BLaER1 (cell line): ENCODE measurements at regions not wholly inside any gene's neighbourhood (a gene's known extent, or its start where the extent isn't known, plus 50 kb on each side); places are given as distances from the start of the nearest gene placed in this dataset.
"Not testable (repeated sequence)": the region's sequence is repeated elsewhere in the genome, so short reads cannot be mapped to it uniquely, and the experiment has no call there.

Experiments
- H3K27ac ChIP-seq: shearing (Covaris generic); formaldehyde crosslinking; 2 replicates; pipeline ENCODE4 v1.8.1; 2022
- H3K27me3 ChIP-seq: shearing (Covaris generic); formaldehyde crosslinking; 2 replicates; pipeline ENCODE4 v1.8.1; 2022
- H3K36me3 ChIP-seq: shearing (Covaris generic); formaldehyde crosslinking; 2 replicates; pipeline ENCODE4 v1.8.1; 2022
- H3K4me1 ChIP-seq: shearing (Covaris generic); formaldehyde crosslinking; 2 replicates; pipeline ENCODE4 v1.8.1; 2022
- H3K4me2 ChIP-seq: shearing (Covaris generic); formaldehyde crosslinking; 2 replicates; pipeline ENCODE4 v1.8.1; 2022
- H3K4me3 ChIP-seq: shearing (Covaris generic); formaldehyde crosslinking; 2 replicates; pipeline ENCODE4 v1.8.1; 2022
- H3K9ac ChIP-seq: shearing (Covaris generic); formaldehyde crosslinking; 2 replicates; pipeline ENCODE4 v1.8.1; 2022
- H3K9me3 ChIP-seq: shearing (Covaris generic); formaldehyde crosslinking; 2 replicates; pipeline ENCODE4 v1.8.1; 2022
- H4K20me1 ChIP-seq: shearing (Covaris generic); formaldehyde crosslinking; 2 replicates; pipeline ENCODE4 v1.8.1; 2022
- Cebpa-rat ChIP-seq: shearing (Covaris generic); IDR thresholded peaks from 2 replicates; pipeline ENCODE4 v1.8.1; 2022

DNA sequence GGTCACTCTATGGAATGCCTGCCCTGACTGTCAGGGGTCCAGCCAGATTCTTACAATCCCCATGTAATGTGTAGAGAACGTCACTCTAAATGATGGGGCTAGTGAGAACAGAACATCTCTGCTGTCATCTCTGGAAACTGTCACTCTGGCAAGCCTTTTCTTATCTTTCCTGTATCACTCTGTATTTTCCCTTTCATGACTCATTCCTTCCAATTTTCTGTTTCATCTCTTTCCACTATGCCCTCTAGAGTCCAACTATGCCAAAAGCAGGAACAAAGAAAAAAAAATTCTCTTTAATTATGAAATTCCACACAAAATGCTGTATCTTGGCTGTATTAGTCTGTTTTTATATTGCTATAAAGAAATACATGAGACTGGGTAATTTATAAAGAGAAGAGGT is 608.8 kb downstream of the ADCYAP1 start:
- TF ChIP-seq Cebpa-rat = no peak
- no peak overlapping the region for H3K27ac ChIP-seq

DNA sequence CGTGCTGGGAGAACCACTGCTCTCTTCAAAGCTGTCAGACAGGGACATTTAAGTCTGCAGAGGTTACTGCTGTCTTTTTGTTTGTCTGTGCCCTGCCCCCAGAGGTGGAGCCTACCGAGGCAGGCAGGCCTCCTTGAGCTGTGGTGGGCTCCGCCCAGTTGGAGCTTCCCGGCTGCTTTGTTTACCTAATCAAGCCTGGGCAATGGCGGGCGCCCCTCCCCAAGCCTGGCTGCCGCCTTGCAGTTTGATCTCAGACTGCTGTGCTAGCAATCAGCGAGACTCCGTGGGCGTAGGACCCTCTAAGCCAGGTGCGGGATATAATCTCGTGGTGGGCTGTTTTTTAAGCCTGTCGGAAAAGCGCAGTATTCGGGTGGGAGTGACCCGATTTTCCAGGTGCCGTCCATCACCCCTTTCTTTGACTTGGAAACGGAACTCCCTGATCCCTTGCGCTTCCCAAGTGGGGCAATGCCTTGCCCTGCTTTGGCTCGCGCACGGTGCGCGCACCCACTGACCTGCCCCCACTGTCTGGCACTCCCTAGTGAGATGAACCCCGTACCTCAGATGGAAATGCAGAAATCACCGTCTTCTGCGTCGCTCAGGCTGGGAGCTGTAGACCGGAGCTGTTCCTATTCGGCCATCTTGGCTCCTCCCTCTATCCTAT is 617.0 kb downstream of the ADCYAP1 start:
- H3K9ac ChIP-seq, H4K20me1 ChIP-seq, H3K4me2 ChIP-seq, H3K4me3 ChIP-seq, H3K27me3 ChIP-seq, H3K4me1 ChIP-seq, H3K27ac ChIP-seq, H3K9me3 ChIP-seq, H3K36me3 ChIP-seq: not testable (repeated sequence)

More for the DNA sequence above, 608.8 kb downstream of the ADCYAP1 start:
- Histone ChIP-seq H3K4me1 (no peaks in the 10 kb centered on the region), H3K4me3 (no peak overlapping the region), H3K4me2 (no peak overlapping the region), H3K27me3 (no peaks in the 10 kb centered on the region), H3K36me3 (no peaks in the 10 kb centered on the region), H4K20me1 (no peaks in the 10 kb centered on the region), H3K9me3 (no peaks in the 10 kb centered on the region), H3K9ac (no peak overlapping the region)

DNA sequence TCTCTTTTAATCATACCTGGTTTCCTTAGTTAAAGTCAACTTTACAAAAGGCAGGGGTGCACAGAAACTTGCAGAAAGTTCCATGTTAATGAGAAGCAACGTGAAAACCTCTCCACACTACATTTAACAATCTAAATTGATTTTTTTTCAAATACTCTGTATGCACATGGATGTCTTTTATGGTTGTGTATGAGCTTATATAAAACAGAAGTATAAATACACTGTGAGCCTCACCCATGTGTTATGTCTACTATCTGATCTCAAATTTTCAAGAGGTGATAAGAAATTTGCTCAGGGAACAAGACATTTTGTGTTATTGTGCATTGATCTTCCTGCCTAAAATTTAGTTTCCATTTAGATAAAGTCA is 617.6 kb downstream of the ADCYAP1 start:
- no peaks in the 10 kb centered on the region for H3K27me3 ChIP-seq
- H3K4me1 ChIP-seq = no peaks in the 10 kb centered on the region
- no peak overlapping the region for H3K4me3 ChIP-seq
- H3K27ac ChIP-seq = no peak overlapping the region
- H3K4me2 ChIP-seq = no peak overlapping the region
- no peak for TF ChIP-seq Cebpa-rat
- no peaks in the 10 kb centered on the region for H3K9me3 ChIP-seq
- no peaks in the 10 kb centered on the region for H3K36me3 ChIP-seq
- no peak overlapping the region for H3K9ac ChIP-seq
- H4K20me1 ChIP-seq = no peaks in the 10 kb centered on the region

DNA sequence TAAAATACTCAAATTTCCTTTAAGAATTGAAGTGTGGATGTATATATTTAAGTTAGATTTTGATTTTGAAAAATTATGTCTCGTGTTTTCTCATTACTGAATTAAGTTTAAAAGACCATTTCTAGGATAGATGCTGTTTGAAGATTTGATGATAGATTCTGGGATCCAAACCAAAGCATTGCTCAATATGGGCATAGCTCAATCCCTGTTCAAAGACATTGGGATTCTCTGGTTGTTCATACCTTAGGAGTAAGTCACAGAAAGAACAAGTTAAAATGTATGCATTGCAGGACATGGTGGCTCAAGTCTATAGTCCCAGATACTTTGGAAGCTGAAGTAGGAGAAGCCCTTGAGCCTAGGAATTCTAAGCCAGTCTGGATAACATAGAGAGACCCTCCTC is 622.3 kb downstream of the ADCYAP1 start:
- TF ChIP-seq Cebpa-rat = no peak
- H3K4me3 ChIP-seq = no peak overlapping the region

DNA sequence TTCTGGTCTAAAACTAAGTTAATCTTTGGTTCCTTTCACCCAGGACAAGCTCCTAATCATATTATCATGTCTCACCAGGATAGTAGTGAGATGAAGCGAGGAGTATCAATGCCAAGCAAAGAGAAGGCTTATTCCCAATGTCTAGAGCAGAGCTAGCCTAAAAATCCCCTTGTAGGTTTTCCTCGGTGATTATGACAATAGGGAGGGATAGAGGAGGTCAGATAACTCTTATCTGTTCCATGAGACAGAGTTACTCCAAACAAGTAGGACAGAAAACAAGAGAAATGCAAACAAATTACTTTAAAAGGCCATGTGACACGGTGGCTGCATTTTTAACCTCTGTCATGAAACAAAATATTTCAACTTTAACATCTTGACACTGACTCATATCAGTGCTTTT is 623.1 kb downstream of the ADCYAP1 start:
- Histone ChIP-seq H3K36me3 (no peaks in the 10 kb centered on the region), H3K4me2 (no peak overlapping the region), H3K27me3 (no peaks in the 10 kb centered on the region), H3K4me1 (no peaks in the 10 kb centered on the region), H3K9me3 (no peaks in the 10 kb centered on the region), H3K27ac (no peak overlapping the region), H4K20me1 (no peaks in the 10 kb centered on the region), H3K9ac (no peak overlapping the region), H3K4me3 (no peak overlapping the region)
- no peak for TF ChIP-seq Cebpa-rat

More for the DNA sequence above, 622.3 kb downstream of the ADCYAP1 start:
- Histone ChIP-seq H3K9me3 (no peaks in the 10 kb centered on the region), H3K4me1 (no peaks in the 10 kb centered on the region), H3K27me3 (no peaks in the 10 kb centered on the region), H3K36me3 (no peaks in the 10 kb centered on the region), H3K9ac (no peak overlapping the region), H3K4me2 (no peak overlapping the region), H4K20me1 (no peaks in the 10 kb centered on the region), H3K27ac (no peak overlapping the region)

DNA sequence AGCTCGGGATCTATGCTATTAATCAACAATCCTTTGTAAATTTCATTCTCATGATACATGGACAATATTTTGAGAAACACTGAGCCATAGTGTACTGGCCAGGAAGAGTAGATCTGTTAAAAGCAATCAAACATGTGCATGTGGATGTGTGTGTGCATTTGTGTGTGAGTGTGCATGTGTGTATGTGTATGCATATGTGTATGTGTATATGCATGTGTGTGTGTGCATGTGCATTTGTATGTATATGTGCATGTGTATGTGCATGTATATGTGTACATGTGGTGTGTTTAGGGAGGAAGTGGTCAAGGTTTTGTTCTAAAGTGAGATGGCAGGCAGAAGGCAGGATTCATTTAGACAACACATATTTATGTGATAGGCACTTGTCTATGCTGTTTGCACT is 623.8 kb downstream of the ADCYAP1 start:
- no peaks in the 10 kb centered on the region for H4K20me1 ChIP-seq
- TF ChIP-seq Cebpa-rat = no peak
- no peak overlapping the region for H3K4me2 ChIP-seq
- H3K4me1 ChIP-seq = no peaks in the 10 kb centered on the region
- H3K27ac ChIP-seq = no peak overlapping the region
- H3K9me3 ChIP-seq = no peaks in the 10 kb centered on the region
- no peak overlapping the region for H3K4me3 ChIP-seq
- no peaks in the 10 kb centered on the region for H3K27me3 ChIP-seq
- no peaks in the 10 kb centered on the region for H3K36me3 ChIP-seq
- no peak overlapping the region for H3K9ac ChIP-seq

DNA sequence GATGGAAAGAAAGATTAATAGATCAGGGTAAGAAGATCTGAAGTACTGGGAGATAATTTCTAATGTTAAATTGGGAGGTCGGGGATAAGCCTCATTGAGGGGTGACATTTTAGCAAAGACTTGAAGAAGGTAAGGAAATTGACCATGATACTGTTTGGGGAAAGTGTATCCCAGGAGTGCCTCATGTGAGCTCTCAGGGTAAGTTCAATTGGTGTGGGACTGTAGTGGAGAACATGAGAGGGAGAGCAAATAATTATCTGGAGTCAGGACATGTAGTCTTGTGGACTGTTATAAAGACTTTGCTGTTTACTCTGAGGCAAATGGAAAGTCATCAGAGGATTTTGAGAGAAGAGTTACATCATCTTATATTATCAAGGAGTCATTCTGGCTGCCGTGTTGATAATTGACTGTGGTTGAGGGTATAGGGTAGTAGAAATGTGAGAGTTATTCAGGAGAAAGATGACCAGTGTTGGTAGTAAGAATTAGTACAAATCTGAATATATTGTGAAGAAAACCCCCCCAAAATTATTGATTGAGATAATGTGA is 624.4 kb downstream of the ADCYAP1 start:
- Histone ChIP-seq H3K9me3 (no peaks in the 10 kb centered on the region), H3K9ac (no peak overlapping the region), H4K20me1 (no peaks in the 10 kb centered on the region), H3K4me1 (no peaks in the 10 kb centered on the region), H3K4me3 (no peak overlapping the region), H3K36me3 (no peaks in the 10 kb centered on the region), H3K27ac (no peak overlapping the region), H3K27me3 (no peaks in the 10 kb centered on the region), H3K4me2 (no peak overlapping the region)
- no peak for TF ChIP-seq Cebpa-rat

DNA sequence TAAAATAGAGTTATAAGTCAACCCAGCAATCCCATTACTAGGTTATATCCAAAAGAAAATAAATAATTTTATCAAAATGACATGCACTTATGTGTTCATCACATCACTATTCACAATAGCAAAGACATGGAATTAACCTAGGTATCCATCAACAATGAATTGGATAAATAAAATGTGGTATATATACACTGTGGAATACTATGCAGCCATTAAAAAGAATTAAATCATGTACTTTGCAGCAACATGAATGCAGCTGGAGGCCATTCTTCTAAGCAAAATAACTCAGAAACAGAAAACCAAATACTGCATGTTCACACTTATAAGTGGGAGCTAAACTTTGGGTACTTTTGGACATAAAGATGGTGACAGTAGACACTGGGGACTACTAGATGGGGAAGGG is 626.0 kb downstream of the ADCYAP1 start:
- TF ChIP-seq Cebpa-rat = no peak
- Histone ChIP-seq H4K20me1 (no peaks in the 10 kb centered on the region), H3K27ac (no peak overlapping the region), H3K27me3 (no peaks in the 10 kb centered on the region), H3K9ac (no peak overlapping the region), H3K4me1 (no peaks in the 10 kb centered on the region), H3K36me3 (no peaks in the 10 kb centered on the region), H3K4me2 (no peak overlapping the region), H3K4me3 (no peak overlapping the region), H3K9me3 (no peaks in the 10 kb centered on the region)

DNA sequence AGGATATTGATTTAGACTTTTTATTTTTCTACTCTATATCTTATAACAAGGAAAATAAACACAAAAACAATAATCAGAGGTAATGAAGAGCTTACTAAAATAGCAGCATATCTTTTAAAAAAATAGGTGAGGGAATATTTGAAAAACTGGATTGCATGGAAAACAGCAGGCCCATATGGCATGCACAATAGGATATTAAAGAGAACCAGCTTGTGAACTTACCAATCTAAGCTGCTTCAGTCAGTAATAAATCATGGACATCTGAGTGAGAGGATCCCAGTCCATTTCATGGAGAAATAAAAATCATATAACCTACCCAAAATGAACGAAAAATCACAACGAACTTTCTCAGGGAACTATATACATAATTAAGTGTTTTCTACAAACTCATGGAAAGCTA is 634.6 kb downstream of the ADCYAP1 start:
- Histone ChIP-seq H3K9ac (no peak overlapping the region), H3K27me3 (no peaks in the 10 kb centered on the region), H3K4me2 (no peak overlapping the region)

DNA sequence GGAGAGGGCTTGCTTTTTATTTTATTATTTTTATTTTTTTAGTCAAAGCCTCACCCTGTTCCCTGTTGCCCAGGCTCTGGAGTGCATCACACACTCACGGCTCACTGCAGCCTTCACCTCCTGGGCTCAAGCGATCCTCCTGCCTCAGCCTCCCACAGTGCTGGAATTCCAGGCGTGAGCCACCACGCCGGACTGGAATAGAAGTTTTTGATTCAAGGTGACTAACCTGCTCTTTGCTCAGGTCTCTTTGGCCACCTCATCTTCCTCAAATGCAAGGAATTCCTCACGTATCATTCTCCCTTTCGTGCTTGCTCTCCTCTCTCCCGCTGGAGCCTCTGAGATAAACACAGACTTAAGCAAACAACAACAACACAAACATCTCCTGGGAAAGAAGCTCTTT is 636.8 kb downstream of the ADCYAP1 start:
- no peaks in the 10 kb centered on the region for H4K20me1 ChIP-seq
- no peak for TF ChIP-seq Cebpa-rat
- no peaks in the 10 kb centered on the region for H3K36me3 ChIP-seq
- H3K4me1 ChIP-seq = no peaks in the 10 kb centered on the region
- no peaks in the 10 kb centered on the region for H3K27me3 ChIP-seq
- H3K9me3 ChIP-seq = no peaks in the 10 kb centered on the region
- no peak overlapping the region for H3K4me3 ChIP-seq
- no peak overlapping the region for H3K9ac ChIP-seq
- H3K4me2 ChIP-seq = no peak overlapping the region
- H3K27ac ChIP-seq = no peak overlapping the region

More for the DNA sequence above, 634.6 kb downstream of the ADCYAP1 start:
- Histone ChIP-seq H3K9me3 (no peaks in the 10 kb centered on the region), H3K4me1 (no peaks in the 10 kb centered on the region), H3K4me3 (no peak overlapping the region), H3K27ac (no peak overlapping the region), H3K36me3 (no peaks in the 10 kb centered on the region), H4K20me1 (no peaks in the 10 kb centered on the region)
- TF ChIP-seq Cebpa-rat = no peak

DNA sequence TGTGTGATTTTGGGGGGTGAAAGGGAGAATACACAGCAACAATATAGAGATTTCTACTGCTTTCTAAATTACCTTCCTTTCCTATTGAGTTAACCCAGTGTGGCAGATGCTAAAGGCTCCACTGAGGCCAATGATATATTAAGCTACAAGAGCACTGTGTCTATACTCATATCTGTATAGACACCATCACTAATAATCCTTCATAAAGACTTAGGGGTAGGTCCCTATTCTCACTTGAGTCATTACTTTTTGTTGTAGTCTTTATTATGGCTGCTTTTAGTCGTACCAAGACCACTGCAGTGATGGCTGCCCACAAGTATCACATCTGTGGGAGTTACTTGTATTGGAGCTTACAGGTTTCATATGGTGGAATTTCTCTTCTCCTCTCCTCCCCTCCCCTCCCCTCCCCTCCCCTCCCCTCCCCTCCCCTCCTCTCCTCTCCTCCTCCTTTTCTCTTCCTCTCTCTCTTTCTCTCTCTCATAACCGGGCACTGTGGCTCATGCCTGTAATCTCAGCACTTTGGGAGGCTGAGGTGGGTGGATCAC is 637.6 kb downstream of the ADCYAP1 start:
- Histone ChIP-seq H3K9ac (no peak overlapping the region), H3K4me3 (no peak overlapping the region), H3K27me3 (no peaks in the 10 kb centered on the region), H3K36me3 (no peaks in the 10 kb centered on the region), H3K4me1 (no peaks in the 10 kb centered on the region), H4K20me1 (no peaks in the 10 kb centered on the region), H3K9me3 (no peaks in the 10 kb centered on the region), H3K27ac (no peak overlapping the region), H3K4me2 (no peak overlapping the region)
- TF ChIP-seq Cebpa-rat = no peak
